22Rv1 (cell line): ENCODE measurements at regions not wholly inside any gene's neighbourhood (a gene's known extent, or its start where the extent isn't known, plus 50 kb on each side); places are given as distances from the start of the nearest gene placed in this dataset.

ENCODE experiments used
- ZFX ChIP-seq: fragments of 450-650 bp; IDR thresholded peaks from 2 replicates; pipeline ENCODE4 v1.6.1; 2017; ENCODE audit warnings: antibody characterized with exemption, borderline replicate concordance
- TF ChIP-seq, protein P1 (sequence below): fragments of 450-650 bp; IDR thresholded peaks from 2 replicates; pipeline ENCODE4 v1.5.1; 2017; ENCODE audit warnings: mild to moderate bottlenecking

- TF ChIP-seq, protein P1, sequence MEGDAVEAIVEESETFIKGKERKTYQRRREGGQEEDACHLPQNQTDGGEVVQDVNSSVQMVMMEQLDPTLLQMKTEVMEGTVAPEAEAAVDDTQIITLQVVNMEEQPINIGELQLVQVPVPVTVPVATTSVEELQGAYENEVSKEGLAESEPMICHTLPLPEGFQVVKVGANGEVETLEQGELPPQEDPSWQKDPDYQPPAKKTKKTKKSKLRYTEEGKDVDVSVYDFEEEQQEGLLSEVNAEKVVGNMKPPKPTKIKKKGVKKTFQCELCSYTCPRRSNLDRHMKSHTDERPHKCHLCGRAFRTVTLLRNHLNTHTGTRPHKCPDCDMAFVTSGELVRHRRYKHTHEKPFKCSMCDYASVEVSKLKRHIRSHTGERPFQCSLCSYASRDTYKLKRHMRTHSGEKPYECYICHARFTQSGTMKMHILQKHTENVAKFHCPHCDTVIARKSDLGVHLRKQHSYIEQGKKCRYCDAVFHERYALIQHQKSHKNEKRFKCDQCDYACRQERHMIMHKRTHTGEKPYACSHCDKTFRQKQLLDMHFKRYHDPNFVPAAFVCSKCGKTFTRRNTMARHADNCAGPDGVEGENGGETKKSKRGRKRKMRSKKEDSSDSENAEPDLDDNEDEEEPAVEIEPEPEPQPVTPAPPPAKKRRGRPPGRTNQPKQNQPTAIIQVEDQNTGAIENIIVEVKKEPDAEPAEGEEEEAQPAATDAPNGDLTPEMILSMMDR = no peak
- no peak for TF ChIP-seq ZFX
Measured at GRCh38 chr16:46427340-46428107, 193.7 kb downstream of the SHCBP1 start.
